Medulla oblongata (tissue), 1 donor: ENCODE measurements at regions not wholly inside any gene's neighbourhood (a gene's known extent, or its start where the extent isn't known, plus 50 kb on each side); places are given as distances from the start of the nearest gene placed in this dataset.
A peak's percentile ranks its signal among the peaks of the same experiment; 100 is the strongest.
"Not testable (repeated sequence)": the region's sequence is repeated elsewhere in the genome, so short reads cannot be mapped to it uniquely, and the experiment has no call there.

Source experiments
- DNase-seq: peaks from one replicate; pipeline ENCODE4 v3.0.0-alpha.2; 2015; ENCODE audit errors: extremely low spot score

- DNase-seq, result no peak
Measured at GRCh38 chr2:8331068-8331467, 350.8 kb upstream of the ID2 start.

DNA sequence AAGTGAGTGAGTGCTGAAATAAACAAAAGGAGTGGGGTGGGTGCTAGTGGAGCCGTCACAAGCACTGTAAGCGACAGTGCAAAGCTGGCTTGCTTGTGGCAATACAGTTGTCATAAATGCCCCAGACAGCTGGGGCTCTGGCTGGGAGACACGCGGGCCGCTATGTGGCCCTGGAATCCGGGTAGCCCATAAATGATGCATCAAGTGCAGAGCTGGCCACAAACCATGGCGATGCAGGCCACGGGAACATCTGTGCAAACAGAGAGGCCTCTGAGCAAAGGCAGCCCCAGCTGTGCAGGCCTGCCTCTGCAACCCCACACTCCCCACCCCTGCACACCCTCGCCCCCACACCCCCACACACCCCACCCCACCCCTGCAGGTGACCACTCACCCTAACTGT, 349.2 kb upstream of the ID2 start:
- no peak for DNase-seq

DNA sequence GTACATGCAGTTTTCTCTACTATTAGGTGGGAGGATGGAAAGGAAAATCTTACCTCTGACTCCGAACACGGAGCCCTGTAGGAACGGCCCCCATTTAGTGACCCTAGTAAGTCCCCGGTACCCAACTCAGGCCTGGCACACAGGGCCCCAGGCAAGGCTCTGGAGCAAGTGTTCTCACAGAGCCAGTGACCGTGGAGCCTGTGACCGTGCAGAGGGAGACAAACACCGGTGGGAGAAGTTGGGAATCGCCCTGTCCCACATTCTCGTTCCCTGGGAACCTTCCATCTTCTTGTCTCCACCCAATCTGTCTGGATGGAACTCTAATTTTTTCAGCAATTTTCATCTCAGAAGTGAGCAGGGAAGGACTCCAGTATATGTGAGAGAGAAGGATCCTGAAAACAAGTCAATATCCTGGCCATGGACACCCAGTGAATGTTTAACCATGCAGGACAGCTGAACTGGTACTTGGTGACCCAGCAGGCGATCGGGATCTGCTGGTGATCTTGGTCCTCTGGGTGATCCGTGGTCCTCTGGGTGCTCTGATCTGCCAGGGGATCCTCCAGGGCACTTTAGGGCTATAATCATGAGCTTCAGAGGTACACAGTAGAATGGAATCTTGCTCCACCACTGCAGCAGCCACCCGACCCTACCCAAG, 348.6 kb upstream of the ID2 start:
- DNase-seq, result no peak

- DNase-seq, result not testable (repeated sequence)
Measured at GRCh38 chr2:8333832-8334187, 348.0 kb upstream of the ID2 start.

GRCh38 chr2:8334866-8335325, 347.0 kb upstream of the ID2 start:
- DNase-seq, result peak; percentile 54

DNA sequence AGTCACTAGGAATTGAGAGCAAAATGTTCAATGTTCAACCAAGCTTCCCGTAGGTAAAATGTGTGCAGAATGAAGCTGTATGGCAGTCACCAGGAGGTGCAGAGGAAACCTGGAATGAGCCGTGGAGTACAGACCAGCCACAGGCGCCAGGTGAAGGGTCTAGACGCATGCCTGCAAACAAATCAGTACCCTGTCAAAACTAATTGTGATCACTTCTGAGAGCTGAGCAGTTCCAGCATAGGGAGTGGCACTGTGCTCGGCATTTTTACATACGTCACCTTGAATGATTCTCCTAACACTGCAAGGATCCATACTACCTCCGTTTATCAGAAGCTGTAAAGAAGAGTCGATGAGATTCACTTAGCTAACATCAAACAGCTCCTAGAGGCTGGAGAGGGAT, 346.1 kb upstream of the ID2 start:
- DNase-seq, result no peak

DNA sequence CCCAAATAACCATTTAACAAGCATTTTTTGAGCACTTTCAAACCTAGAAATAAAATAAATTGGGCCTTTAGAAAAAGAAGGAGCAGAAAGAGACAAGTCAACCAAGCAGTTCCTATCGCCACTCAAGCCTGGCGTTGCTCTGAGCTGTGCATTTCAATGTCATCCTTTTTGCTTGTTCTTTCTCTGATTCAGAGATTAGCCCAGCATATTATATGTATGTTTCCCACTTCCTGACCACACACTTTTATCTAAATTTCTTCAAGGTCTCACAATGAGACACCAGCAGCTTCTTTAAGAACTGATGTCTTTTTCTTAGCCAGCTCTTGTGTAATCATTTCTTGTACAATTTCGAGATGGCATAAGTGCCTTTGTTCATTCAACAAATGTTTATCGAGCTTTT, 344.5 kb upstream of the ID2 start:
- no peak for DNase-seq

- no peak for DNase-seq
Measured at GRCh38 chr2:8342407-8342806, 339.4 kb upstream of the ID2 start.

DNA sequence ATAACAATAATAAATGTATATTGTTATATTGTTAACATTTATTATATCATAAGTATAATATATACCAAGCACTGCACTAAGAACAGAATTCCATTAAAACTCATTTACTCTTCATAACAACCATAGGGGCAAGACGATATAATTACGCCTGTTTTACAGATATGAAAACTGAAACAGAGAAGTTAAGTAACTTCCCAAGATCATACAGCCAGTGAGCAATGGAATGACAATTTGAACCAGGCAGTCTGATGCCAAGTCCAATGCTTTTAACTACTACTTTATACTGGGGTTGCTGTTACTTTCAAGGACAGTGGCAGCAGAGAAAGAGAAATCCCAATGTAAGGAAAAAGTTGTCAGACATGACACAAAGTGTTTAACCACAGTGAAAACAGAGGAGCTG, 338.8 kb upstream of the ID2 start:
- DNase-seq, result no peak

GRCh38 chr2:8344144-8345097, 337.4 kb upstream of the ID2 start:
- no peak for DNase-seq

GRCh38 chr2:8345200-8345599, 336.7 kb upstream of the ID2 start:
- no peak for DNase-seq

- no peak for DNase-seq
Measured at GRCh38 chr2:8346208-8346607, 335.6 kb upstream of the ID2 start.

DNA sequence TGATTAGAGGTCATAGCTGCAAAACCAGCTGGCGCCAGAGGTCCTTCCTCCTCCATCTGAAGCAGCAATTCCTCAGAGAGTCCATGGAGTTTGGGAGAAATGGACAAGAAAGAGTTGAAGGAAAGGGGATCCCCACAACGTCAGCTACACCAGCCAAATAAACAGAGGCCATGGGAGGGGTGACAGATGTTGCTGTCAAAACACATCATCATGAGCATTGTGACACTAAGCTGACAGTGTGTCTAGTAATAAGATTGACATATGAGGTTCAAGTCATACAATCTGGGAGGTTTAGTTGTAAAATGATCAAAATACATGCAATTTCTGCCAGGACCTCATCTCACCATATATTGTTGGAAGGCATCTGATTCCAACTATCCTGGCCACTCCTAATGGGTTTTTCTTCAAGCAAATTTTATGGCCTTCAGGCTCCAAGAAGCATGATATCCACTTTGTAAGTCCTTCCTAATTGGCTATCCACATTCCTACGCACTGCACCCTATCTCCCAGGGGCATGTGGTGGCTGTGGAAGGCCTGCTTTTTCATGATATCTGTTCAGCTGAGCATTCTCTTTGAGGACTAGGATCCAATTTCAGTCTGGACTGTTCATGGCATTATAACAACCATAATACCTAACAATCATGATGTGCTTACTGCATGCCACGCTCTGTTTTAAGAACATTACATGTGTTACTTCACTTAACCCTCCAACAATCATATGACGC, 335.0 kb upstream of the ID2 start:
- no peak for DNase-seq

DNA sequence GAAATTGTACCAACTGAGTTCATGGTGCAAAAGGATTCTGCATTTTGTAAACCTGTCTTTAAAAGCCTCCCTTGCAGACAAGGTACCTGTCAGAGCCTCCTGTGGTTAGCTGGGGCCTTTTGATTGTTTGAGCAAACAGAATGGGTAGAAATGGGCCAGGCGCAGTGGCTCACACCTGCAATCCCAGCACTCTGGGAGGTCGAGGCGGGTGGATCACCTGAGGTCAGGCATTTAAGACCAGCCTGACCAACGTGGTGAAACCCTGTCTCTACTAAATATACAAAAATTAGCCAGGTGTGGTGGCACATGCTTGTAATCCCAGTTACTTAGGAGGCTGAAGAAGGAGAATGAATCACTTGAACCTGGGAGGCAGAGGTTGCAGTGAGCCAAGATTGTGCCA, 332.9 kb upstream of the ID2 start:
- not testable (repeated sequence) for DNase-seq

- DNase-seq, result no peak
Measured at GRCh38 chr2:8352296-8352695, 329.6 kb upstream of the ID2 start.

GRCh38 chr2:8352989-8353388, 328.9 kb upstream of the ID2 start:
- DNase-seq, result no peak

DNA sequence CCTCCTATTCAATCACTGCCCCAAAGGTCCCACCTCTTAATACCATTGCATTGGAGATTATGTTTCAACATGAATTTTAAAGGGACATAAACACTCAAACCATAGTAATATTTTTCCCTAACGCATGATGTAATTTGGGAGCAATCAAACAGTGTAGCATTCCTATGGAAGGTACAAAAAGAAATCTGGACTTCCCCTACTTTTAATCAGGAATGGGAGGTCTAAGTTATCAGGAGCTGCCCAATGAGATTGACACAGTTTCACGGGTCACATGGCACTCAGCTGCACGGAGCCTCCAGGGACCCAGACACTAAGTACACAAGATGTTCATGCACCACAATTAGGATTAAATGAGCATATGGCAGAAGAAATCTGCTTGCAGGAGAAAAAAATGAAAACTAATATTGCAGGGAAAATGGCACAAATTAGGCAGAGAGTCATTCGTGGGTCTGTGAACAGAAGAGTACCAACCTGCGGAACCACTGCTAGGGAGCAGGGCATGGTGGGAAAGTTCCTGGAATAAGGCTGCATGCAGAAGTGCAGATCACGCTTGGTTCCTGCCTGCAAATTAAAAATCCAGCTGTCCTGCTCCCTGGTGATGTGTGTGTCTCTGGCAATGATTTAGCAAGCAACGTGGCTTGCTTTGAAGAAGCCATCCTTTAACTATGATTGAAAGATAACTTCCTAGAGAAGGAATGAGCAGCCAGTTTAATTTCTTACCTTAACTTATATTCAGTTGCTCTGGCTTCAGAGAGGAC, 326.6 kb upstream of the ID2 start:
- DNase-seq, result no peak

GRCh38 chr2:8357738-8358518, 323.9 kb upstream of the ID2 start:
- DNase-seq, result no peak

DNA sequence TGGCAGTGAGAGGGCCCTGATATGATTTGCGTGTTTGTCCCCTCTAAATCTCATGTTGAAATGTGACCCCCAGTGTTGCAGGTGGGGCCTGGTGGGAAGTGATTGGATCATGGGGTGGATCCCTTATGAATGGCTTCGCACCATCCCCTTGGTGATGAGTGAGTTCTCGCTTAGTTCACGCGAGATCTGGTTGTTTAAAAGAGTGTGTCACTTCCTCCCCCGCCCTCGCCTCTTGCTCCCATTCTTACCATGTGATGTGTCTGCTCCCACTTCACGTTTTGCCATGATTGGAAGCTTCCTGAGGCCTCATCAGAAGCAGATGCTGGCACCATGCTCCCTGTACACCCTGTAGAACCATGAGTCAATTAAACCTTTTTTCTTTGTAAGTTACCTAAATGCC, 319.9 kb upstream of the ID2 start:
- no peak for DNase-seq

DNA sequence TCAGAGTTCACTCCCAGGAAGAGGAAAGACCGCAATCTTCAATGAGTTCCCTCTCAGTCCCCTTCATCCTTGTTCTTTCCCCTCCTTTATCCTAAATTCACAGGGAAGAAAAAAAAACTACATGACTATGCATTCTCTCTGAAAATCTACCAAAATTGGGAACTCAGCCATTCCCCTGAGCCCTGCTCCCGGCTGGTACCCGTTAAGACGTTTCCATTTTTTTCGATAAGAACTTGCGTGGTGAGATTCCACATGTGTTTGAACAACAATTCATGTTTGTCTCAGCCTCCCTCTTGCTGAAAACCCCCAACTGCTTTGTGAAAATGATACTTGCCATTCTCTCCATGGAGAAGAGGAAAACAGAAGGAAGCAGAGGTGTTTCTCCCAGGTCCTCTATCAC, 318.7 kb upstream of the ID2 start:
- no peak for DNase-seq

- DNase-seq, result no peak
Measured at GRCh38 chr2:8364668-8365067, 317.2 kb upstream of the ID2 start.
